GM19238 (cell line): ENCODE measurements at regions not wholly inside any gene's neighbourhood (a gene's known extent, or its start where the extent isn't known, plus 50 kb on each side); places are given as distances from the start of the nearest gene placed in this dataset.

ENCODE experiments used
- DNase-seq: peaks from one replicate; pipeline ENCODE4 v3.0.0; 2011; ENCODE audit warnings: low spot score; ENCODE audit not compliant: insufficient read length

DNA sequence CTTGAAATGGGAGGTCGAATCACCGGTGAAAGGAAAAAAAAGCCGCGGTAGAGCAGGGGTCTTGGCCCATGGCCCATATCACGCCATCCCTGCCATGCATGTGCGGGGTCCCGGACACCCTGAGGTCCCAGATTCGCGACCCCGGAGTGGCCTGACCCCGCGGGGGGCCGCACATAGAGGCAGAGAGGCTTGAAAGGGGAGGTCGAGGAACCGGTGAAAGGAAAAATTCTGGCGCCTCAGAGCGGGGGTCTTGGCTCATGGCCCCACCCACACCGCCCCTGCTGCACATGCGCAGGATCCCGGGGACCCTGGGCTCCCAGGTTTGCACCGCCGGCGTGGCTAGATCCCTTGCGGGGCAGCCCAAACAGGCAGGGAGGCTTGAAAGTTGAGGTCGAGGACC, 319.8 kb downstream of the ALG10 start:
- no peak for DNase-seq

DNA sequence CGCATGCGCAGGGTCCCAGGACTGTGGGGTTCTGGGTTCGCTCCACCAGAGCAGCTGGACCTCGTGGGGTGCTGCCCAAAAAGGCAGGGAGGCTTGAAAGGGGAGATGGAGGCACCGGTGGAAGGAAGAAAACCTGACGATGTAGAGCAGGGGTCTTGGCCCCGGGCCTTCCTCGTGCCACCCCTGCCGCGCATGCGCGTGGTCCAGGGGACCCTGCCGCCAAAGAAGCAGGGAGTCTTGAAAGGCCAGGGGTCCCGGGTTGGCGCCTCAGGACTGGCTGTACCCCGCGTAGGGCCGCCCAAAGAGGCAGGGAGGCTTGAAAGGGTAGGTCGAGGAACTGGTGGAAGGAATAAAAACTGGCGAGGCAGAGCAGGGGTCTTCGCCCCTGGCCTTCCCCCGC, 321.0 kb downstream of the ALG10 start:
- no peak for DNase-seq

DNA sequence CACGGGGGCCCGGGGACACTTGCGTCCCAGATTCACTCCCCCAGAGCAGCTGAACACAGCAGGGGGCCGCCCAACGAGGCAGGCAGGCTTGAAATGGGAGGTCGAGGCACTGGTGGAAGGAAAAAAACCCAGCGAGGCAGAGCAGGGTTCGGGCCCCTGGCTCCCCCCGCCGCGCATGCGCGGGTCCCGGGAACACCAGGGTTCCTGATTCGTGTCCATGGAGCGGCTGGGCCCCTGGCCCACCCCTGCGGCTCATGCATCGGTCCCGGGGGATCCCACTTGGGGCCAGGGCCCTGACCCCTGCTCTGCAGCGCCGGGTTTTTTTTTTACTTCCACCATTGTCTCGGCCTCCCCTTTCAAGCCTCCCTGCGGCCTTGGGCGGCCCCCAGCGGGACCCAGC, 321.5 kb downstream of the ALG10 start:
- DNase-seq: no peak

DNA sequence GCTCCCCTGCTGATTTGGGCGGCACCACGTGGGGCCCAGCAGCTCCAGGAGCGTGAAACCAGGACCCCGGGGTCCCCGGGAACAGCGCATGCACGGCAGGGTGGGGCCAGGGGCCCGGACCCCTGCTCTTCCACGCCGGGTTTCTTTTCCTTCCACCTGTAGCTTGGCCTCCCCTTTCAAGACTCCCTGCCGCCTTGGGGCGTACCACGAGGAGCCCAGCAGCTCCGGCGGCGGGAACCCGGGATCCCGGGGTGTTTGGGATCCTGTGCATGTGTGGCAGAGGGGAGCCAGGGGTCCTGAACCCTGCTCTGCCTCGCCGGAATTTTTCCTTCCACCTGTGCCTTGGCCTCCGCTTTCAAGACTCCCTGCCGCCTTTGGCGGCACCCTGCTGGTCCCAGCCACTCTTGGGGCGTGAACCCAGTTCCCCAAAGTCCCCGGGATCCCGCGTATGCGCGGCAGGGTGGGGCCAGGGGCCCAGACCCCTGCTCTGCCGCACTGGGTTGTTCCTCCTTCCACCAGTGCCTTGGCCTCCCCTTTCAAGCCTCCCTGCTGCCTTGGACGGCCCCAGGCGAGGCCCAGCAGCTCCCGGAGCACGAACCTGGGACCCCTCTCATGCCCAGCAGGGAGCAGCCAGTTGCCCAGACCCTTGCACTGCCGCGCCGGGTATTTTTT, 322.7 kb downstream of the ALG10 start:
- no peak for DNase-seq

DNA sequence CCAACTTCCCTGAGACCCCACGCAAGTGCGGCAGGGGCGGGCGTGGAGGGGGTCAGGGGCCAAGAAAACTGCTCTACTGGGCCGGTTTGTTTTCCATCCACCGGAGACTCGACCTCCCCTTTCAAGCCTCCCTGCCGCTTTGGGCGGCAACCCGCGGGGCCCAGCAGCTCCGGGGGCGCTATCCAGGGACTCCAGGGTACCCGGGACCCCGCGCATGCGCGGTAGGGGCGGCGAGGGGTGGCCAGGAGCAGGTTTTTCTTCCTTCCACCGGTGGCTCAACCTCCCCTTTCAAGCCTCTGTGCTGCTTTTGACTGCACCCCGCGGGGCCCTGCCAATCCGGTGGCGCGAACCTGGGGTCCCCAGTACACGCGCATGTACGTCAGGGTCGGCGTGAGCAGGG, 323.5 kb downstream of the ALG10 start:
- DNase-seq: no peak

DNA sequence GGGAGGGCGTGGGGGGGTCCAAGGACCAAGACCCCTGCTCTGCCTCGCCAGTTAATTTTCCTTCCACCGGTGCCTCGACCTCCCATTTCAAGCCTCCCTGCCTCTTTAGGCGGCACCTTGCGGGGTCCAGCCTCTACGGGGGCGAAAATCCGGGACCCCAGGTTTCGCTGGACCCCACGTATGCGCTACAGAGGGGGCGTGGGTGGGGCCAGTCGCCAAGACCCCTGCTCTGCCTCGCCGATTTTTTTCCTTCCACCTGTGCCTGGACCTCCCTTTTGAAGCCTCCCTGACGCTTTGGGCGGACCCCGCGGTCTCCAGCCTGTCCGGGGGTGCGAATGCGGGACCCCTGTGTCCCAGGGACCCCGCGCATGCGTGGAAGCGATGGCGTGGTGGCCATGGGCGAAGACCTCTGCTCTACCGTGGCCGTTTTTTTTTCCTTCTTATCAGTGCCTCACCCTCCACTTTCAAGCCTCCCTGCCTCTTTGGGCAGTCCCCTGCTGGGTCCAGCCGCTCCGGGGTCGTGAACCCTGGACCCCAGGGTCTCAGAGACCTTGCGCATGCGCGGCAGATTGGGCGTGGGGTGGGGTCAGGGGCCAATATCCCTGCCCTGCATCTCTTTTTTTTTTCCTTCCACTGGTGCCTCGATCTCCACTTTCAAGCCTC, 324.2 kb downstream of the ALG10 start:
- no peak for DNase-seq

DNA sequence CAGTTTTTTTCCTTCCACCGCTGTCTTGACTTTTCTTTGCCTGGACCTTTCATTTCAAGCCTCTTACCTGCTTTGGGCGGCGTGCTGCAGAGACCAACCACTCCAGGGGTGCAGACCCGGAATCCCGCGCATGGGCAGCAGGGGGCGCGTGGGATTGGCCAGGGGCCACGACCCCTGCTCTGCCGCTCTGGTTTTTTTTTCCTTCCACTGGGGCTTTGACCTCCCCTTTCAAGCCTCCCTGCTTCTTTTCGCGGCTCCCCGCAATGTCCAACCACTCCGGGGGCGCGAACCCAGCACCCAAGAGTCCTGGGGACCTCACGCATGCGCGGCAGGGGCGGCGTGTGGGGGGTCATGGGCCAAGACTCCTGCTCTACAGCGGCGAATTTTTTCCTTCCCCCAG, 325.1 kb downstream of the ALG10 start:
- no peak for DNase-seq

DNA sequence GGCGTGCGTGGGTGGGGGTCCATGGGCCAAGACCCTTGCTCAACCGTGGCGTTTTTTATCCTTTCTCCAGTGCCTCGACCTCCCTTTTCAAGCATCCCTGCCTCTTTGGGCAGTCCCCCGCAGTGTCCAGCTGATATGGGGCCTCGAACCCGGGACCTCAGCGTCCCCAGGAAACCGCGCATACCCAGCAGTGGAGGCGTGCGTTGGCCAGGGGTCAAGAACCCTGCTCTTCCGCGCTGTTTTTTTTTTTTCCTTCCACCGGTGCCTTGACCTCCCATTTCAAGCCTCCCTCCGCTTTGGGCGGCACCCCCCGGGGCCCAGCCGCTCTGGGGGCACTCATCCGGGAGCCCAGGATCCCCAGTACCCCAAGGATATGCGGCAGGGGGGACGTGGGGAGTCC, 325.8 kb downstream of the ALG10 start:
- DNase-seq: no peak

DNA sequence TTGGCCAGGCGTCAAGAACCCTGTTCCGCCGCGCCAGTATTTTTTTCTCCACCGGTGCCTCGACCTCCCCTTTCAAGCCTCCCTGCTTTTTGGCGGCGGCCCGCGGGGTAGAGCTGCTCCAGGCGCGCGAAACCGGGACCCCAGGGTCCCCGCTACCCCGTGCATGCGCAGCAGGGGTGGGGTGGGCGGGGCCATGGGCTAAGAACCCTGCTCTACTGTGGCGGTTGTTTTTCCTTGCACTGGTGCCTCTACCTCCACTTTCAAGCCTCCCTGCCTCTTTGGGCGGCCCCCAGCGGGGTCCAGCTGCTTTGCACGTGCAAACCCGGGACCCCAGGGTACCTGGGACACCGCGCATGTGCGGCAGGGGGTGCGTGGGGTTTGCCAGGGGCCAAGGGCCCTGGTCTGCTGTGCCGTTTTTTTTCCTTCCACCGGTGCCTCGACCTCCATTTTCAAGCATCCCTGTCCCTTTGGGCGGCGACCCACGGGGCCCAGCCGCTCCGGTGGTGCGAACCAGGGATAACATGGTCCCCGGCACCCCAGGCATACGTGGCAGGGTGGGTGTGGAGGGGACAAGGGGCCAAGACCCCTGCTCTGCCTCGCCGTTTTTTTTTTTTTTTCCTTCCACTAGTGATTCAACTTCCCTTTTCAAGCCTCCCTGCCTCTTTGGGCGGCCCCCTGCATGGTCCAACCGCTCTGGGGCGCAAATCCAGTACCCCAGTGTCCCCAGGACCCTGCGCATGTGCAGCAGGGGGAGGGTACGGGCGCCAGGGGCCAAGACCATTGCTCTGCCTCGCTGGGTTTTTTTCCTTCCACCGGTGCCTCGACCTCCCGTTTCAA, 326.8 kb downstream of the ALG10 start:
- DNase-seq: no peak

DNA sequence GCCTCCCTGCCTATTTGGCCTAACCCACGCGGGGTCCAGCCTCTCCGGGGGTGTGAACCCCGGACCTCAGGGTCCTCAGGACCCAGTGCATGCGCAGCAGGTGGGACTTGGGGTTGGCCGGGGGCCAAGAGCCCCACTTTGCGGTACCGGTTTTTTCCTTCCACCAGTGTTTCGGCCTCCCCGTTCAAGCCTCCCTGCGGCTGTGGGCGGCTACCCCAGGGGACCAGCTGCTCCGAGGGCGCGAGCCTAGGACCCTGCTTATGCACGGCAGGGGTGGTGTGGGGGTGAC, 327.3 kb downstream of the ALG10 start:
- no peak for DNase-seq

DNA sequence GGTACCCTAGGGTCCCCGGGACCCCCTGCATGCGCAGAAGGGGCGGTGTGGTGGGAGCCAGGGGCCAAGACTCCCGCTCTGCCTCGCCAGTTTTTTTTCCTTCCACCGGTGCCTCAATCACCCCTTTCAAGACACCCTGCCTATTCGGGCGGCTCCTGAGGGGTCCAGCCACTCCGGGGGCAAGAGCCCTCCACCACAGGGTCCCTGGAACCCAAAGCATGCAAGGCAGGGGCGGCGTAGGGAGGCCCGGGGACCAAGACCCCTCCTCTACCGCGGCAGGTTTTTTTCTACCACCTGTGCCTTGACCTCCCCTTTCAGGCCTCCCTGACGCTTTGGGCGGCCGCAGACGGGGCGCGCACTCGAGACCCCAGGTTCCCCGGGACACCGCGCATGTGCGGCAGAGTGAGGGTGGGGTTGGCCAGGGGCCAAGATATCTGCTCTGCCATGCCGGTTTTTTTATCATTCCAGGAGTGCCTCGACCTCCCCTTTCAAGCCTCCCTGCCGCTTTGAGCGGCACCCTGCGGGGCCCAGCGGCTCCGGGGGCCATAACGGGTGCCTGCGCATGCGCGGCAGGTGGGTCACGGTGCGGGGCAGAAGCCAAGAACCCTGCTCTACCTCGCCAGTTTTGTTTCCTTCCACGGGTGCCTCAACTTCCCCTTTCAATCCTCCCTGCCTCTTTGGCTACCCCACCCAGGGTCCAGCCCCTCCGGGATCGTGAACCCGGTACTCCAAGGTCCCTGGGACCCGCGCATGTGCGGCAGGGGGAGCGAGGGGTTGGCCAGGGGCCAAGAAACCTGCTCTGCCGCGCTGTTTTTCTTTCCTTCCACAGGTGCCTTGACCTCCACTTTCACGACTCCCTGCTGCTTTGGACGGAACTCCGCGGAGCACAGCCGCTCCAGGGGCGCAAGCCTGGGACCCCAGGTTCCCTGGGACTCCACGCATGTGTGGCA, 328.1 kb downstream of the ALG10 start:
- DNase-seq: no peak

DNA sequence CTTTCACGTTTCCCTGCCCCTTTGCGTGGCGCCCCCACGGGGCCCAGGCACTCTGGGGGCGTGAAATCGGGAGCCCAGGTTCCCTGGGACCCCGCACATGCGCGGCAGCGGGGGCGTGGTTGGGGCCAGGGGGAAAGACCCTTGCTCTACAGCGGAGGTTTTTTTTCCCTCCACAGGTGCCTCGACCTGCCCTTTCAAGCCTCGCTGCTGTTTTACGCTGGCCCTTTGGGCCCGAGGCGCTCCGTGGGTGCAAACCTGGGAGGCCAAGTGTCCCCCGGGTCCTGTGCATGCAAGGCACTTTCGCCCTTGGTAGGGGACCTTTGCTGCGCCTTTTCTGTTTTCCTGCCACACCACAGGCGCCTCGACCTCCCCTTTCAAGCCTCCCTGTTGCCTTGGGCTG, 329.8 kb downstream of the ALG10 start:
- no peak for DNase-seq

DNA sequence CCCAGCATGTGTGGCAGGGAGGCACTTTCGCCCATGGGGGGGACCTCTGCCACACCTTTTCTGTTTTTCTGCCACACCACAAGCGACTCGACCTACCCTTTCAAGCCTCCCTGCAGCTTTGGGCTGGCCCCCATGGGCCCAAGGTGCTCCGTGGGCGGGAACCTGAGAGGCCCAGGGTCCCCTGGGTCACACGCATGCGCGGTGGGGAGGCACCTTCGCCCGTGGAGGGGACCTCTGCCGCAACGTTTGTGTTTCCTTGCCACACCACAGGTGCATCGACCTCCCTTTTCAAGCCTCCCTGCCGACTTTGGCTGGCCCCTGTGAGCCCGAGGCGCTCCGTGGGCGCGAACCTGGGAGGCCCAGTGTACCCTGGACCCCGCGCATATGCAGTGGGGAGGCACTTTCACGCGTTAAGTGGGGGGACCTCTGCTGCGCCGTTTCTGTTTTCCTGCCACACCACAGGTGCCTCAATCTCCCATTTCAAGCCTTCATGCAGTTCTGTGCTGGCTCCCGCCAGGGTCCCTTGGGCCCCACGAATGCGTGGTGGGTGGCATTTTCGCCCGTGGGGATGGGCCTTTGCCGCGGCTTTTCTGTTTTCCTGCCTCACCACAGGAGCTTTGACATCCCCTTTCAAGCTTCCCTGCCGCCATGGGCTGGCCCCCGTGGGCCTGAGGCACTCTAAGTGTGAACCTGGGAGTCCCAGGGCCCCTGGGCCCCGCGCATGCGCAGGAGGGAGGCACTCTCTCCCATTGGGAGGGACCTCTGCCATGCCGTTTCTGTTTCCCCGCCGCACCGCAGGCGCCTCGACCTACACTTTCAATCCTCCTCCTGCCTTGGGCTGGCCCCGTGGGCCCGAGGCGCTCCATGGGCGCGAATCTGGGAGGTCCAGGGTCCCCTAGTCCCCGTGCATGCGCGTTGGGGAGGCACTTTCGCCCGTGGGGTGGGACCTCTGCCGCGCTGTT, 332.2 kb downstream of the ALG10 start:
- DNase-seq: no peak

DNA sequence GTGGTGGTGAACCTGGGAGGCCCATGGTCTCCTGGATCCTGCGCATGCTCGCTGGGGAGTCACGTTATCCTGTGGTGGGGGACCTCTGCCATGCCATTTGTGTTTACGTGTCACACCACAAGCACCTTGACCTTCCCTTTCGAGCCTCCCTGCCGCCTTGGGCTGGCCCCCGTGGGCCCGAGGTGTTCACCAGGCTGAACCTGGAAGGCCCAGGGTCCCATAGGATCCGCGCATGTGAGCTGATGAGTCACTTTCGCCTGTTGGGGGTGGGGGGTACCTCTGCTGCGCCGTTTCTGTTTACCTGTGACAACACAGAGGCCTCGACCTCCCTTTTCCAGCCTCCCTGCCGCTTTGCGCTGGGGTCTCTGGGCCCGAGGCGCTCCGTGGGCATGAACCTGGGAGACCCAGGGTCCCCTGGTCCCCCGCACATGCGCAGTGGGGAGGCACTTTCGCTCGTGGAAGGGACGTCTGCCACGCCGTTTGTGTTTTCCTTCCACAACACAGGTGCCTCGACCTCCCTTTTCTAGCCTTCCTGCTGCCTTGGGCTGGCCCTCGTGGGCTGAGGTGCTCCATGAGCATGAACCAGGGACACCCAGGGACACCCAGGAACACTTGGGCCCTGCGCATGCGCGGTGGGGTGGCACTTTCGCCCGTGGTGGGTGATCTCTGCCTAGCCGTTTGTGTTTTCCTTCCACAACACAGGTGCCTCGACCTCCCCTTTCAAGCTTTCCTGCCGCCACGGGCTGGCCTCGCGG, 334.1 kb downstream of the ALG10 start:
- no peak for DNase-seq

DNA sequence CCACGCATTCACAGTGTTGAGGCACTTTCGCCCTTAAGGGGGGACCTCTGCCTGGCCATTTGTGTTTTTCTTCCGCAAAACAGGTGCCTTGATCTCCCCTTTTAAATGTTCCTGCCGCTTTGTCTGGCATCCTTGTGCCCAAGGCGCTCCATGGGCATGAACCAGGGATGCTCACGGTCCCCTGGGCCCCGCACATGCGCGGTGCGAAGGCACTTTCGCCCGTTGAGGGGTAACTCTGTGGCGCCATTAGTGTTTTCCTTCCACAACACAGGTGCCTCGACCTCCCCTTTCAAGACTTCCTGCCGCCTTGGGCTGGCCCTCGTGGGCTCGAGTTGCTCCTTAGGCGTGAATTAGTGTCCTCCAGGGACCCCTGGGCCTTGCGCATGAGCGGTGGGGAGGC, 335.5 kb downstream of the ALG10 start:
- DNase-seq: no peak

DNA sequence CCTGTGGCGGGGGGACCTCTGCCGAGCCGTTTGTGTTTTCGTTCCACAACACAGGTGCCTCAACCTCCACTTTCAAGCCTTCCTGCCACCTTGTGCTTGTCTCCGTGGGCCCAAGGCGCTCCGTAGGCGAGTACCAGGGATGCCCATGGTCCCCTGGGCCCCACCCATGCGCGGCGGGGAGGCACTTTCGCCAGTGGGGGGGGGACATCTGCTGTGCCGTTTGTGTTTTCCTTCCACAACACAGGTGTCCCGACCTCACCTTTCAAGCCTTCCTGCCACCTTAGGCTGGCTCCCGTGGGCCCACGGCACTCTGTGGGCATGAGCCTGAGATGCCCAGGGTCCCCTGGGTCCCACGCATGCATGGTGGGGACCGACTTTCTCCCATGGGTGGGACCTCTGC, 335.9 kb downstream of the ALG10 start:
- no peak for DNase-seq

DNA sequence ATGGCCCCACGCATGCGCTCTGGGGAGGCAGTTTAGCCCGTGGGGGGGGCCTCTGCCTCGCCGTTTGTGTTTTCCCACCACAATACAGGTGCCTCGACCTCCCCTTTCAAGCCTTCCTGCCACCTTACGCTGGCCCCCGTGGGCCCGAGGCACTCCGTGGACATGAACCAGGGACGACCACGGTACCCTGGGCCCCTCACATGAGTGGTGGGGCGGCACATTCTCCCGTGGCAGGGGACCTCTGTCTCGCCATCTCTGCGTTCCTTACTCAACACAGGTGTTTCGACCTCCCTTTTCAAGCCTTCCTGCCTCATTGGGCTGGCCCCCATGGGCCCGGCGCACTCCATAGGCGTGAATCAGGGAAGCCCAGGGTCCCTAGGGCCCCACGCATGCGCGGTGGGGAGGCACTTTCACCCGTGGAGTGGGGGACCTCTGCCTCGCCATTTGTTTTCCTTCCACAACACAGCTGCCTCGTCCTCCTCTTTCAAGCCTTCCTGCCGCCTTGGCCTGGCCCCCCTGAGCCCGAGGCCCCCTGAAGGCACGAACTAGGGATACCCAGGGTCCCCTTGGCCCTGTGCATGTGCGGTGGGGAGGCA, 339.5 kb downstream of the ALG10 start:
- DNase-seq: no peak

DNA sequence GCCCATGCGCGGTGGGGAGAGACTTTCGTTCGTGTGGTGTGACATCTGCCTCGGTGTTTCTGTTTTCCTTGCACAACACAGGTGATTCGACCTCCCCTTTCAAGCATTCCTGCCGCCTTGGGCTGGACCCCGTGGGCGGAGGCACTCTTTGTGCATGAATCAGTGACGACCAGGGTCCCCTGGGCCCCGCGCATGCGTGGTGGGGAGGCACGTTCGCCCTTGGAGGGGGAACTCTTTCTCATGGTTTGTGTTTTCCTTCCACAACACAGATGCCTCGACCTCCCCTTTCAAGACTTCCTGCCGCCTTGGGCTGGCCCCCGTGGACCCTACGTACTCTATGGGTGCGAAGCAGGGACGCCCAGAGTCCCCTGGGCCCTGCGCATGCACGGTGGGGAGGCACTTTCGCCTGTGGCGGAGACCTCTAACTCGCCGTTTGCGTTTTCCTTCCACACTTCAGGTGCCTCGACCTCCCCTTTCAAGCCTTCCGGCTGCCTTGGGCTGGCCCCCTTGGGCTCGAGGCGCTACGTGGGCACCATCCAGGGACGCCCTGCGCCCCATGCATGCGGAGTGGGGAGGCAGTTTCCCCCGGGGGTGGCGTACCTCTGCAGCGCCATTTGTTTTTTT, 340.9 kb downstream of the ALG10 start:
- DNase-seq: no peak

DNA sequence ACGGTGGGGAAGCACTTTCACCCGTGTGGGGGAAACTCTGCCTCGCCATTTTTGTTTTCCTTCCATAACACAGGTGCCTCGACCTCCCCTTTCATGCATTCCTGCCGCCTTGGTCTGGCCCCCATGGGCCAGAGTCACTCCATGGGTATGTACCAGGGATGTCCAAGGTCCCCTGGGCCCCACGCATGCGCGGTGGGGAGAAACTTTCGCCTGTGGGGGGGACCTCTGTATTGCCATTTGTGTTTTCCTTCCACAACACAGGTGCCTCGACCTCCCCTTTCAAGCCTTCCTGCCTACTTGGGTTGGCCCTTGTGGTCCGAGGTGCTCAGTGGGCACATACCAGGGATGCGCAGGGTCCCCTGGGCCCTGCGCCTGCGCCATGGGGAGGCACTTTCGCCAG, 345.8 kb downstream of the ALG10 start:
- no peak for DNase-seq
